Esophagus muscularis mucosa (tissue), 4 donors: ENCODE measurements at regions not wholly inside any gene's neighbourhood (a gene's known extent, or its start where the extent isn't known, plus 50 kb on each side); places are given as distances from the start of the nearest gene placed in this dataset.

Source experiments
- EP300 ChIP-seq: sonication (generic); formaldehyde crosslinking; IDR thresholded peaks from one replicate; pipeline ENCODE4 v1.6.1; 2017; ENCODE audit warnings: antibody characterized with exemption
- POLR2AphosphoS5 ChIP-seq, 2 donors: sonication (generic); formaldehyde crosslinking; IDR thresholded peaks; one replicate each; pipeline ENCODE4 v1.6.1; 2017; ENCODE audit warnings: antibody characterized with exemption in 2 of 2
- TF ChIP-seq, protein P1 (sequence below), 3 experiments: fragments of 200-600 bp in 2 of 3; fragments of 450-650 bp in 1 of 3; sonication (generic) in 2 of 3; IDR thresholded peaks; one replicate each; pipeline ENCODE4 v1.5.1; 2017 to 2019; ENCODE audit warnings: antibody characterized with exemption in 3 of 3, mild to moderate bottlenecking in 2 of 3, moderate library complexity in 1 of 3

DNA sequence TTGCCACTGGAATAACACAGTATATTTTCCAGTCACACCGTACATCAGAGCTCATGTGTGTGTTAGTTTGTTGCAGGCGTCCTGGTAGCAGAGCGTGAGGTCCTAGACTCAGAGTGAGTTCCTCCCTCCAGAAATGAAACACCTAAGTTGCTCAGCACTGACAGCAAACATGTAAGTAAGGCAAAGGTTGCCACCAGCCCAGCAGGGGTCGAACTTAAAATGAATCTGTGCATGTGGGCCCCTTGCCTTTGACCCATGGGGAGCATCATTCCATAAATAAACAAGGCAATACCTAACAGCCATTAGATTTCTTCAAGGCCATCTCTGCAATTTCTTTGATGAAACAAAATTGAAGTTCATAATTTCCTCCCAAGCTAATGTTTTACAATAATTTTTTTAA is 125.3 kb upstream of the ERG start:
- TF ChIP-seq, protein P1, sequence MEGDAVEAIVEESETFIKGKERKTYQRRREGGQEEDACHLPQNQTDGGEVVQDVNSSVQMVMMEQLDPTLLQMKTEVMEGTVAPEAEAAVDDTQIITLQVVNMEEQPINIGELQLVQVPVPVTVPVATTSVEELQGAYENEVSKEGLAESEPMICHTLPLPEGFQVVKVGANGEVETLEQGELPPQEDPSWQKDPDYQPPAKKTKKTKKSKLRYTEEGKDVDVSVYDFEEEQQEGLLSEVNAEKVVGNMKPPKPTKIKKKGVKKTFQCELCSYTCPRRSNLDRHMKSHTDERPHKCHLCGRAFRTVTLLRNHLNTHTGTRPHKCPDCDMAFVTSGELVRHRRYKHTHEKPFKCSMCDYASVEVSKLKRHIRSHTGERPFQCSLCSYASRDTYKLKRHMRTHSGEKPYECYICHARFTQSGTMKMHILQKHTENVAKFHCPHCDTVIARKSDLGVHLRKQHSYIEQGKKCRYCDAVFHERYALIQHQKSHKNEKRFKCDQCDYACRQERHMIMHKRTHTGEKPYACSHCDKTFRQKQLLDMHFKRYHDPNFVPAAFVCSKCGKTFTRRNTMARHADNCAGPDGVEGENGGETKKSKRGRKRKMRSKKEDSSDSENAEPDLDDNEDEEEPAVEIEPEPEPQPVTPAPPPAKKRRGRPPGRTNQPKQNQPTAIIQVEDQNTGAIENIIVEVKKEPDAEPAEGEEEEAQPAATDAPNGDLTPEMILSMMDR (IDR thresholded peaks at IDR 0.05), result no peak
- TF ChIP-seq EP300, result no peak
- no peak for TF ChIP-seq POLR2AphosphoS5 (IDR thresholded peaks at IDR 0.05)
